K562 (cell line): ENCODE measurements at regions not wholly inside any gene's neighbourhood (a gene's known extent, or its start where the extent isn't known, plus 50 kb on each side); places are given as distances from the start of the nearest gene placed in this dataset.

Experiments
- ATAC-seq: fragments of 200-7000 bp; cut with Tn5 transposase; 3 replicates; pipeline ENCODE4 v1.9.1; 2020; ENCODE audit warnings: moderate library complexity
- BruUV-seq: library from RNA; stranded (reverse); fragments of 400-500 nt; replicated peaks from 2 replicates; lab custom pipeline; 2021; lab: Mats Ljungman, UMichigan
- CTCF ChIA-PET: fragments of 300-600 bp; formaldehyde crosslinking; extraction: SDS; loops from one replicate; lab custom pipeline; 2021; ENCODE audit warnings: low intra/inter-chr PET ratio; lab: Yijun Ruan, JAX
- POLR2A ChIA-PET: fragments of 300-600, 350-650 bp; sonication (Branson Sonifier 250); formaldehyde crosslinking; extraction: SDS; loops from one replicate; lab custom pipeline; 2021; ENCODE audit warnings: antibody characterized with exemption, inconsistent platforms; lab: Yijun Ruan, JAX
- DNase-seq, 4 experiments: peaks; one replicate each; pipeline versions ENCODE4 v3.0.0 to v3.0.0-alpha.2; 2011 to 2018; ENCODE audit warnings: low spot score in 3 of 4, mixed read lengths in 3 of 4; ENCODE audit errors: extremely low read depth in 1 of 4
- FAIRE-seq: peaks from 2 replicates; lab custom pipeline; 2011; peaks lifted over from hg19 to GRCh38; lab: Jason Lieb, UNC
- H2AFZ ChIP-seq: 2 replicates; pipeline ENCODE4 v1.6.0; 2011; ENCODE audit warnings: low read depth, low read length, control low read depth, inconsistent platforms
- H3K27ac ChIP-seq: fragments of 200-600 bp; 3 replicates; pipeline ENCODE4 v1.8.0; 2011; ENCODE audit warnings: low read depth, mild to moderate bottlenecking, control low read depth, inconsistent platforms, low read length, moderate library complexity, mixed read lengths; ENCODE audit errors: extremely low read depth
- H3K27me3 ChIP-seq, 2 experiments: fragments of 300-600 bp in 1 of 2; 2 replicates in 1 of 2; 3 replicates in 1 of 2; pipeline versions ENCODE4 v1.6.0 to v1.8.0; 2011; ENCODE audit warnings: inconsistent platforms in 2 of 2, low read length in 2 of 2, mild to moderate bottlenecking in 1 of 2, mixed read lengths in 1 of 2, moderate library complexity in 1 of 2; ENCODE audit not compliant: control insufficient read depth in 2 of 2, insufficient read depth in 2 of 2
- H3K36me3 ChIP-seq: fragments of 300-600 bp; 3 replicates; pipeline ENCODE4 v1.8.0; 2011; ENCODE audit warnings: mild to moderate bottlenecking, low read length, inconsistent platforms; ENCODE audit not compliant: control insufficient read depth, insufficient read depth
- H3K4me1 ChIP-seq, 2 experiments: fragments of 200-600 bp in 1 of 2; replicated peaks in 1 of 2; 2 replicates in 1 of 2; 3 replicates in 1 of 2; pipeline versions ENCODE4 v1.5.1 to v1.8.0; 2011; ENCODE audit warnings: inconsistent platforms in 2 of 2, low read length in 2 of 2, mild to moderate bottlenecking in 1 of 2, mixed read lengths in 1 of 2, moderate library complexity in 1 of 2; ENCODE audit not compliant: control insufficient read depth in 2 of 2, insufficient read depth in 2 of 2
- H3K4me2 ChIP-seq: 2 replicates; pipeline ENCODE4 v1.6.1; 2011; ENCODE audit warnings: low read length, control low read depth, inconsistent platforms, mixed read lengths; ENCODE audit not compliant: insufficient read depth
- H3K4me3 ChIP-seq: fragments of 200-600 bp; sonication (generic), shearing (Covaris generic); 2 replicates; pipeline ENCODE4 v1.5.1; 2016; ENCODE audit warnings: control low read depth, inconsistent platforms
- H3K79me2 ChIP-seq: fragments of 200-600 bp; 3 replicates; pipeline ENCODE4 v1.8.0; 2011; ENCODE audit warnings: low read length, inconsistent platforms; ENCODE audit not compliant: control insufficient read depth, insufficient read depth
- H3K9ac ChIP-seq, 2 experiments: 2 replicates each; pipeline versions ENCODE4 v1.6.0 to v1.6.1; 2011; ENCODE audit warnings: low read depth in 2 of 2, low read length in 2 of 2, control low read depth in 1 of 2, inconsistent platforms in 1 of 2, mild to moderate bottlenecking in 1 of 2, mixed read lengths in 1 of 2; ENCODE audit not compliant: insufficient read depth in 1 of 2
- H3K9me1 ChIP-seq: one replicate; pipeline ENCODE4 v1.6.0; 2011; ENCODE audit warnings: inconsistent platforms, mild to moderate bottlenecking, low read length, moderate library complexity; ENCODE audit not compliant: control insufficient read depth, insufficient read depth
- H3K9me3 ChIP-seq: replicated peaks from 2 replicates; pipeline ENCODE4 v1.5.1; 2011; ENCODE audit warnings: low read depth, low read length, inconsistent platforms; ENCODE audit not compliant: control insufficient read depth, insufficient read depth
- H4K20me1 ChIP-seq: replicated peaks from 2 replicates; pipeline ENCODE4 v1.6.1; 2011; ENCODE audit warnings: low read length, inconsistent platforms, mixed read lengths; ENCODE audit not compliant: control insufficient read depth, insufficient read depth
- CEBPB ChIP-seq: fragments of 450-650 bp; IDR thresholded peaks from 2 replicates; pipeline ENCODE4 v1.6.1; 2016; ENCODE audit warnings: missing genetic modification characterization, missing compliant biosample characterization
- CTCF ChIP-seq, 3 experiments: IDR thresholded peaks in 2 of 3; conservative IDR thresholded peaks in 1 of 3; 2 replicates each; pipeline ENCODE4 v1.5.1; 2011 to 2012; ENCODE audit warnings: low read length in 3 of 3, mild to moderate bottlenecking in 3 of 3, control low read depth in 2 of 3, improper control_type of control experiment in 1 of 3, inconsistent platforms in 1 of 3, low read depth in 1 of 3, mixed read lengths in 1 of 3, moderate library complexity in 1 of 3; ENCODE audit not compliant: insufficient read depth in 2 of 3
- MEIS2 ChIP-seq: fragments of 450-650 bp; IDR thresholded peaks from 2 replicates; pipeline ENCODE4 v1.6.1; 2014; ENCODE audit warnings: mild to moderate bottlenecking; ENCODE audit not compliant: partially characterized antibody
- RAD21 ChIP-seq, 2 experiments: fragments of 250-450 bp in 1 of 2; fragments of 450-650 bp in 1 of 2; sonication (Bioruptor Pico) in 1 of 2; formaldehyde crosslinking in 1 of 2; IDR thresholded peaks in 1 of 2; conservative IDR thresholded peaks in 1 of 2; 2 replicates each; pipeline versions ENCODE4 v1.4.0 to v1.8.0; 2020 to 2022; ENCODE audit warnings: mild to moderate bottlenecking in 2 of 2, moderate library complexity in 1 of 2
- ZKSCAN1 ChIP-seq: fragments of 150-350 bp; IDR thresholded peaks from 2 replicates; pipeline ENCODE4 v1.6.1; 2016; ENCODE audit warnings: low read depth, low read length
- WGBS: fragments of 100-300 bp; shearing (Covaris generic); methylation state at CpG from one replicate; pipeline ENCODE4 v1.1.6; 2016; ENCODE audit warnings: low coverage, mixed read lengths; ENCODE audit not compliant: insufficient coverage; ENCODE audit errors: missing lambda C conversion rate; 5-methylcytosine and 5-hydroxymethylcytosine counted together
- in situ Hi-C: fragments of 300-500 bp; cut with MboI; formaldehyde crosslinking; loops from 4 replicates; pipeline ENCODE4 v1.15.0; 2018; ENCODE audit warnings: inconsistent platforms, mixed read lengths
- intact Hi-C: fragments of 100-400 bp; cut with micrococcal nuclease; formaldehyde crosslinking; loops from 2 replicates; pipeline ENCODE4 v1.14.2; 2022
- TF ChIP-seq, protein P1 (sequence below): sonication (generic); IDR thresholded peaks from 2 replicates; pipeline ENCODE4 v1.6.1; 2016
- TF ChIP-seq, protein P2 (sequence below), 2 experiments: fragments of 450-650 bp in 1 of 2; sonication (generic) in 1 of 2; formaldehyde crosslinking in 1 of 2; IDR thresholded peaks in 1 of 2; conservative IDR thresholded peaks in 1 of 2; 2 replicates each; pipeline versions ENCODE4 v1.6.1 to v1.8.1; 2016 to 2023; ENCODE audit warnings: mild to moderate bottlenecking in 2 of 2, moderate library complexity in 2 of 2, inconsistent platforms in 1 of 2, missing genetic modification reagents in 1 of 2
- TF ChIP-seq, protein P3 (sequence below): fragments of 450-650 bp; IDR thresholded peaks from 2 replicates; pipeline ENCODE4 v1.6.1; 2016
- TF ChIP-seq, protein P4 (sequence below), 2 experiments: IDR thresholded peaks in 1 of 2; conservative IDR thresholded peaks in 1 of 2; 2 replicates each; pipeline ENCODE4 v1.6.1; 2016; ENCODE audit warnings: low read depth in 2 of 2, mild to moderate bottlenecking in 1 of 2, missing compliant biosample characterization in 1 of 2, missing genetic modification characterization in 1 of 2, moderate library complexity in 1 of 2

- Histone ChIP-seq H3K4me1 (peaks cover 0 to 14% of the 10 kb centered on the region in 2 experiments; a peak in 3 of 5 replicates), H3K27ac (no peak overlapping the region), H3K36me3 (no peaks in the 10 kb centered on the region), H2AFZ (no peak overlapping the region), H4K20me1 (no peaks in the 10 kb centered on the region), H3K79me2 (no peaks in the 10 kb centered on the region), H3K9me3 (no peaks in the 10 kb centered on the region), H3K9me1 (no peaks in the 10 kb centered on the region), H3K4me3 (no peak overlapping the region), H3K27me3 (no peaks in the 10 kb centered on the region), H3K4me2 (no peak overlapping the region), H3K9ac (no peak overlapping the region)
- in situ Hi-C loops = no loop called here
- WGBS = 11% methylated on average over 4 of the region's 4 CpGs
- no TSS peak for BruUV-seq
- ATAC-seq = no peak; the same call in 2 of the 3 replicates
- intact Hi-C loops = loop anchor here (1.0 to 5.0 kb wide), 3 partner anchors 84 to 491 kb away; partner anchors contain the start of gene DNAH7
- POLR2A ChIA-PET = no interaction called here
- peak in 1 of 4 experiments; percentile 32 for DNase-seq
- no peak for FAIRE-seq
- CTCF ChIA-PET = interaction anchor here (0.8 kb wide), 1 partner anchor 84 kb away, joined by 4 read pairs; no protein-coding TSS in a partner anchor
- TF ChIP-seq, protein P1, sequence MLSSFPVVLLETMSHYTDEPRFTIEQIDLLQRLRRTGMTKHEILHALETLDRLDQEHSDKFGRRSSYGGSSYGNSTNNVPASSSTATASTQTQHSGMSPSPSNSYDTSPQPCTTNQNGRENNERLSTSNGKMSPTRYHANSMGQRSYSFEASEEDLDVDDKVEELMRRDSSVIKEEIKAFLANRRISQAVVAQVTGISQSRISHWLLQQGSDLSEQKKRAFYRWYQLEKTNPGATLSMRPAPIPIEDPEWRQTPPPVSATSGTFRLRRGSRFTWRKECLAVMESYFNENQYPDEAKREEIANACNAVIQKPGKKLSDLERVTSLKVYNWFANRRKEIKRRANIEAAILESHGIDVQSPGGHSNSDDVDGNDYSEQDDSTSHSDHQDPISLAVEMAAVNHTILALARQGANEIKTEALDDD = 0 out of 2 replicates have a peak, but pooled peaks have one; percentile 19
- TF ChIP-seq, protein P2, sequence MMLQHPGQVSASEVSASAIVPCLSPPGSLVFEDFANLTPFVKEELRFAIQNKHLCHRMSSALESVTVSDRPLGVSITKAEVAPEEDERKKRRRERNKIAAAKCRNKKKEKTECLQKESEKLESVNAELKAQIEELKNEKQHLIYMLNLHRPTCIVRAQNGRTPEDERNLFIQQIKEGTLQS (IDR thresholded peaks at IDR 0.05) = peak; percentile 18; the same call in 1 of the 2 replicates
- TF ChIP-seq, protein P2 (CRISPR knock-in tag; conservative IDR thresholded peaks at IDR 0.05) = no peak
- peak in 1 of 3 experiments; percentile 47; a peak in 2 of 6 replicates for TF ChIP-seq CTCF (IDR thresholded peaks at IDR 0.05 in 2 of 3, conservative IDR thresholded peaks at IDR 0.05 in 1 of 3; ENCODE audit: insufficient read depth in 2 of 3, low read depth in 1 of 3, low read length in 3 of 3)
- TF ChIP-seq, protein P3, sequence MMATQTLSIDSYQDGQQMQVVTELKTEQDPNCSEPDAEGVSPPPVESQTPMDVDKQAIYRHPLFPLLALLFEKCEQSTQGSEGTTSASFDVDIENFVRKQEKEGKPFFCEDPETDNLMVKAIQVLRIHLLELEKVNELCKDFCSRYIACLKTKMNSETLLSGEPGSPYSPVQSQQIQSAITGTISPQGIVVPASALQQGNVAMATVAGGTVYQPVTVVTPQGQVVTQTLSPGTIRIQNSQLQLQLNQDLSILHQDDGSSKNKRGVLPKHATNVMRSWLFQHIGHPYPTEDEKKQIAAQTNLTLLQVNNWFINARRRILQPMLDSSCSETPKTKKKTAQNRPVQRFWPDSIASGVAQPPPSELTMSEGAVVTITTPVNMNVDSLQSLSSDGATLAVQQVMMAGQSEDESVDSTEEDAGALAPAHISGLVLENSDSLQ = peak; percentile 25; the same call in 1 of the 2 replicates
- TF ChIP-seq MEIS2 = peak; percentile 20
- TF ChIP-seq RAD21 (CRISPR knock-in tag; conservative IDR thresholded peaks at IDR 0.05 in 1 of 2, IDR thresholded peaks at IDR 0.05 in 1 of 2) = peak; percentile 38 to 71
- TF ChIP-seq, protein P4, sequence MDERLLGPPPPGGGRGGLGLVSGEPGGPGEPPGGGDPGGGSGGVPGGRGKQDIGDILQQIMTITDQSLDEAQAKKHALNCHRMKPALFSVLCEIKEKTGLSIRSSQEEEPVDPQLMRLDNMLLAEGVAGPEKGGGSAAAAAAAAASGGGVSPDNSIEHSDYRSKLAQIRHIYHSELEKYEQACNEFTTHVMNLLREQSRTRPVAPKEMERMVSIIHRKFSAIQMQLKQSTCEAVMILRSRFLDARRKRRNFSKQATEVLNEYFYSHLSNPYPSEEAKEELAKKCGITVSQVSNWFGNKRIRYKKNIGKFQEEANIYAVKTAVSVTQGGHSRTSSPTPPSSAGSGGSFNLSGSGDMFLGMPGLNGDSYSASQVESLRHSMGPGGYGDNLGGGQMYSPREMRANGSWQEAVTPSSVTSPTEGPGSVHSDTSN (CRISPR knock-in tag; IDR thresholded peaks at IDR 0.05; ENCODE audit: low read depth) = no peak
- TF ChIP-seq, protein P4 (tag; conservative IDR thresholded peaks at IDR 0.05; ENCODE audit: low read depth) = peak; percentile 36; the same call in 1 of the 2 replicates
- no peak for TF ChIP-seq ZKSCAN1
- peak; percentile 92 for TF ChIP-seq CEBPB (tag)
Observed at GRCh38 chr2:195575879-195576401, 81.1 kb upstream of the SLC39A10 start.
